ENCODE measurements at regions not wholly inside any gene's neighbourhood (a gene's known extent, or its start where the extent isn't known, plus 50 kb on each side); places are given as distances from the start of the nearest gene placed in this dataset.

DNA sequence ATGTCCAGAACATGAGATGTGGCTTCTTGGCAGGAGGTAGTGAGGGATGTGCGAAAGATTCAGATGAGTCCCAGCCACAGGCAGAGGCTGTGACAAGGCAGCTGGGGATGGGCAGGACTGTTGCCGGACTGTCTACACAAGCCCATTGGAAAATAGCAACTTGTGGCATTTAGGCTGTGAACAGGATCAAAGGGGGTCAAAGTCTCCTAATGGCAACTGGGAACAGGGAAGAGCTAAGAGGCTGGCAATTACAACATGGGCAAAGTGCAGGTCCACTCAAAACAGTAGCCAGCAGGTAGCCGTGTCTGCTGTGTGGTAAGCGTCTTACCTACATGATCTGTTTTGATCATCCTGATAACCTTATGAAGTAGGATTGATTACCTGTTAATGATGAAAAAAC is 254.2 kb upstream of the ZNF32 start:
- Histone ChIP-seq H3K9me3 (replicated peaks; ENCODE audit: insufficient read depth, low read length) (no peaks in the 10 kb centered on the region), H3K4me2 (ENCODE audit: low read depth, low read length) (no peak overlapping the region), H3K4me1 (ENCODE audit: low read length) (no peaks in the 10 kb centered on the region), H3K27me3 (replicated peaks; ENCODE audit: insufficient read depth, low read length) (no peaks in the 10 kb centered on the region), H4K20me1 (ENCODE audit: insufficient read depth, low read length) (no peaks in the 10 kb centered on the region), H3K36me3 (replicated peaks; ENCODE audit: insufficient read depth, low read length) (no peaks in the 10 kb centered on the region), H3K9me2 (replicated peaks; ENCODE audit: insufficient read depth, low read length) (no peaks in the 10 kb centered on the region), H3F3A (ENCODE audit: insufficient read depth, low read length) (no peaks in the 10 kb centered on the region), H3K27ac (ENCODE audit: low read length) (no peak overlapping the region), H3K79me2 (ENCODE audit: low read length) (no peaks in the 10 kb centered on the region), H3K4me3 (ENCODE audit: low read length) (no peak overlapping the region), H2AFZ (ENCODE audit: low read length) (no peak overlapping the region), H3K9ac (ENCODE audit: low read length) (no peak overlapping the region)
- no peak for DNase-seq
- TF ChIP-seq EZH2 (optimal IDR thresholded peaks at IDR 0.05; ENCODE audit: low read depth, low read length), result no peak
- TF ChIP-seq, protein P1, sequence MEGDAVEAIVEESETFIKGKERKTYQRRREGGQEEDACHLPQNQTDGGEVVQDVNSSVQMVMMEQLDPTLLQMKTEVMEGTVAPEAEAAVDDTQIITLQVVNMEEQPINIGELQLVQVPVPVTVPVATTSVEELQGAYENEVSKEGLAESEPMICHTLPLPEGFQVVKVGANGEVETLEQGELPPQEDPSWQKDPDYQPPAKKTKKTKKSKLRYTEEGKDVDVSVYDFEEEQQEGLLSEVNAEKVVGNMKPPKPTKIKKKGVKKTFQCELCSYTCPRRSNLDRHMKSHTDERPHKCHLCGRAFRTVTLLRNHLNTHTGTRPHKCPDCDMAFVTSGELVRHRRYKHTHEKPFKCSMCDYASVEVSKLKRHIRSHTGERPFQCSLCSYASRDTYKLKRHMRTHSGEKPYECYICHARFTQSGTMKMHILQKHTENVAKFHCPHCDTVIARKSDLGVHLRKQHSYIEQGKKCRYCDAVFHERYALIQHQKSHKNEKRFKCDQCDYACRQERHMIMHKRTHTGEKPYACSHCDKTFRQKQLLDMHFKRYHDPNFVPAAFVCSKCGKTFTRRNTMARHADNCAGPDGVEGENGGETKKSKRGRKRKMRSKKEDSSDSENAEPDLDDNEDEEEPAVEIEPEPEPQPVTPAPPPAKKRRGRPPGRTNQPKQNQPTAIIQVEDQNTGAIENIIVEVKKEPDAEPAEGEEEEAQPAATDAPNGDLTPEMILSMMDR (IDR thresholded peaks at IDR 0.05; ENCODE audit: low read length), result no peak
- TF ChIP-seq EZH2phosphoT487 (IDR thresholded peaks at IDR 0.05; ENCODE audit: low read length), result no peak

DNA sequence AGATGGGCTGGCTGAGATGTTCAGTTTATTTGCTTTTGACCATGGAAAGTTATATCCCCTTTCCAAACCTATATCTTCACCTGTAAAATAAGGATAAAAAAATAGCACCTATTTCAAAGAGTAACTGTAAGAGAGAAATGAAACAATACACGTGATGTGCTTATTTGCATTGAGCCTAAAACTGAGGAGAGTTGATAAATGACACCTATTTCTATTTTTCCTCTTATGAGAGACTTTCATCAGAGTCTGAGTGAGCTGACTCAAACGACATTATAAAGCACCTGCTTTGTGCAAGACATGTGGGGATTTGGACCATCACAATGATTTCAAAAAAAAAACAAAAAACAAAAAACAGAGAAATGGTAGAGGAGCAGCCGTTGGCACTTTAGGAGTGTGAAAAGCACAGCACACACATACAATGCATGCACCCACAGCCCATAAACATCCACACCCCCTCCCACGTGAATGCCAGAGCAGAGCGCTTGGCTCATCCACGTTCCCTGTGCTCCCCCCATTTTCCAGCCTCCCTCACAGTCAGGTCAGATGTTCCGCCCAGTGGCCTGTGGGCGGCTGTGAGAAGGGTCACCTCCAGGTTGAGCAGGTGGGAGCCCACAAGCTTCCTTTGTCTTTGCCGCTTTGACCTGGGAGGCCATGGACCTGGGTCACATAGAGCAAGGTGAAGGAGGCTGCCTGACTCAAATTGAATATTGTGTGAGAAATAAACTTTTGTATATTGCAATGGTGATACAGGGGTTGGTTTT is 253.2 kb upstream of the ZNF32 start:
- Histone ChIP-seq H3K4me2 (ENCODE audit: low read depth, low read length) (no peak overlapping the region), H3K4me3 (ENCODE audit: low read length) (no peak overlapping the region)

DNA sequence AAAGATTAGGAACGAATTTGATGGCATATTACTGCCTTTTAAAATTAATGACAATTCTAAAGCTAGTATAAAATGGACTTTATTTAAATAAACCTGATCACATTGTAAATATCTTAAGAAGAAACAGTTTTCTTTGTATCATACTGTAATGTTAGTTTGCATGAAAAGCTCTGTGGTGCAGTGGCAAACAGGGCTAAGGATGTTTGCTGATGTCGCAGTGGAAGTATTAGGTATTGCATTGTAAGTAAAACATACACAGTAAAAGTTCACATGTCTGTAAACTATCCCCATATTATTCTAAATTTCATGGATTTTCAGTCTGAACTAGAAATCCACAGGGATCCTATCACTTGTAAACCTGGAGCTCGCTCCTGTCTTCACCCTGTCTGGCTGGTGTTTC is 252.6 kb upstream of the ZNF32 start:
- Histone ChIP-seq H3K4me2 (ENCODE audit: low read depth, low read length) (no peak overlapping the region), H3F3A (ENCODE audit: insufficient read depth, low read length) (no peaks in the 10 kb centered on the region), H3K9me3 (replicated peaks; ENCODE audit: insufficient read depth, low read length) (no peaks in the 10 kb centered on the region), H2AFZ (ENCODE audit: low read length) (no peak overlapping the region), H3K27me3 (replicated peaks; ENCODE audit: insufficient read depth, low read length) (no peaks in the 10 kb centered on the region), H4K20me1 (ENCODE audit: insufficient read depth, low read length) (no peaks in the 10 kb centered on the region), H3K36me3 (replicated peaks; ENCODE audit: insufficient read depth, low read length) (no peaks in the 10 kb centered on the region), H3K4me3 (ENCODE audit: low read length) (no peak overlapping the region), H3K4me1 (ENCODE audit: low read length) (no peaks in the 10 kb centered on the region), H3K79me2 (ENCODE audit: low read length) (no peaks in the 10 kb centered on the region), H3K9ac (ENCODE audit: low read length) (no peak overlapping the region), H3K9me2 (replicated peaks; ENCODE audit: insufficient read depth, low read length) (no peaks in the 10 kb centered on the region), H3K27ac (ENCODE audit: low read length) (no peak overlapping the region)
- DNase-seq, result no peak
- no peak for TF ChIP-seq EZH2phosphoT487 (IDR thresholded peaks at IDR 0.05; ENCODE audit: low read length)
- TF ChIP-seq, protein P1 (IDR thresholded peaks at IDR 0.05; ENCODE audit: low read length), result 0 out of 2 replicates have a peak, but pooled peaks have one; percentile 4

More for the DNA sequence above, 253.2 kb upstream of the ZNF32 start:
- no peak for DNase-seq
- no peaks in the 10 kb centered on the region for H3K4me1 ChIP-seq (ENCODE audit: low read length)
- H3F3A ChIP-seq (ENCODE audit: insufficient read depth, low read length), result no peaks in the 10 kb centered on the region
- no peak overlapping the region for H3K27ac ChIP-seq (ENCODE audit: low read length)
- no peaks in the 10 kb centered on the region for H3K36me3 ChIP-seq (replicated peaks; ENCODE audit: insufficient read depth, low read length)
- no peak overlapping the region for H3K9ac ChIP-seq (ENCODE audit: low read length)
- H3K9me2 ChIP-seq (replicated peaks; ENCODE audit: insufficient read depth, low read length), result no peaks in the 10 kb centered on the region
- no peaks in the 10 kb centered on the region for H3K79me2 ChIP-seq (ENCODE audit: low read length)
- no peaks in the 10 kb centered on the region for H3K9me3 ChIP-seq (replicated peaks; ENCODE audit: insufficient read depth, low read length)
- no peaks in the 10 kb centered on the region for H3K27me3 ChIP-seq (replicated peaks; ENCODE audit: insufficient read depth, low read length)
- TF ChIP-seq EZH2phosphoT487 (IDR thresholded peaks at IDR 0.05; ENCODE audit: low read length) (no peak), EZH2 (optimal IDR thresholded peaks at IDR 0.05; ENCODE audit: low read depth, low read length) (no peak)
- TF ChIP-seq, protein P1 (IDR thresholded peaks at IDR 0.05; ENCODE audit: low read length), result no peak
- no peak overlapping the region for H2AFZ ChIP-seq (ENCODE audit: low read length)
- H4K20me1 ChIP-seq (ENCODE audit: insufficient read depth, low read length), result no peaks in the 10 kb centered on the region
